ENCODE measurements at regions not wholly inside any gene's neighbourhood (a gene's known extent, or its start where the extent isn't known, plus 50 kb on each side); places are given as distances from the start of the nearest gene placed in this dataset.

GRCh38 chr4:54572152-54572542 is 85.6 kb upstream of the KIT start:
- TF ChIP-seq ZKSCAN1 (IDR thresholded peaks at IDR 0.05; ENCODE audit: low read depth, low read length) (no peak), TEAD4 (IDR thresholded peaks at IDR 0.05; ENCODE audit: low read length) (no peak), TEAD4 (CRISPR knock-in tag; IDR thresholded peaks at IDR 0.05; ENCODE audit: borderline replicate concordance) (no peak), FOXM1 (IDR thresholded peaks at IDR 0.05; ENCODE audit: low read depth) (no peak), FOXM1 (CRISPR knock-in tag; IDR thresholded peaks at IDR 0.05; ENCODE audit: low read depth) (no peak), PCBP1 (IDR thresholded peaks at IDR 0.05; ENCODE audit: low read depth, low read length, poor library complexity, severe bottlenecking) (no peak), CTCF (IDR thresholded peaks at IDR 0.05 in 2 of 3, conservative IDR thresholded peaks at IDR 0.05 in 1 of 3; ENCODE audit: insufficient read depth in 2 of 3, low read depth in 1 of 3, low read length in 3 of 3) (no peak), SMC3 (conservative IDR thresholded peaks at IDR 0.05; ENCODE audit: insufficient read depth, low read depth, low read length) (no peak), NFYB (IDR thresholded peaks at IDR 0.05; ENCODE audit: extremely low read depth, insufficient read length) (no peak)
